ENCODE measurements at regions not wholly inside any gene's neighbourhood (a gene's known extent, or its start where the extent isn't known, plus 50 kb on each side); places are given as distances from the start of the nearest gene placed in this dataset.
A peak's percentile ranks its signal among the peaks of the same experiment; 100 is the strongest.

DNA sequence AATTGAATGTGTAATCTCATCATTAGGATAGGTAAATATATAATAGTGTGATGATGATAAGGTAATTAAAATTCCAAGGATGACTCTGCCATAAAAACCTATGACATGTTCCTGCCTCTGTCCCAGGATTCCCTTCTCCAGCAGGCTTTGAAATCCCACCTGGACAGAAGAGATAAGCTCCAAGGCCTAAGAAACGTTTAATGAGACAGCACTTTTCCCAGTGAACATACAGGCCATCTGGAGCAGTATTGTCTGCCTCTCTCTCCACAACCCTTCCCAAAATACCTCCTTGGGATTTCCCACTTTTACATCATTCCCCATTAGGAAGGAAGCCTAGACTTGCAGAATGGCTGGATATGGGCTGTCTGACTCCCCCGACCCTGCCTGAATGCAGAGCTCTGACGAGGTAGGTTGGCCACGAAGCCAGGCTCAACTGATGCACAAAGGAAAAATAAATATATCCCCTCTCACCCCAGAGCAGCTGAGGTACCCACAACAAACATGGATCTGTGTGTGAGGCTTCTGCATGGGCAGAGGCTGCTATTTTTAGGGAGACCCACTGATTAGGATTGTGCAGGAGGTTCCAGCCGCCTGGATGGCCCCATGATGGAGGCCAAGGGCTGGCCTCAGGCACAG is 71.0 kb downstream of the TMPRSS5 start:
- DNase-seq, result no peak

- no peak for DNase-seq
Measured at GRCh38 chr11:113632981-113633380, 73.1 kb downstream of the TMPRSS5 start.

DNA sequence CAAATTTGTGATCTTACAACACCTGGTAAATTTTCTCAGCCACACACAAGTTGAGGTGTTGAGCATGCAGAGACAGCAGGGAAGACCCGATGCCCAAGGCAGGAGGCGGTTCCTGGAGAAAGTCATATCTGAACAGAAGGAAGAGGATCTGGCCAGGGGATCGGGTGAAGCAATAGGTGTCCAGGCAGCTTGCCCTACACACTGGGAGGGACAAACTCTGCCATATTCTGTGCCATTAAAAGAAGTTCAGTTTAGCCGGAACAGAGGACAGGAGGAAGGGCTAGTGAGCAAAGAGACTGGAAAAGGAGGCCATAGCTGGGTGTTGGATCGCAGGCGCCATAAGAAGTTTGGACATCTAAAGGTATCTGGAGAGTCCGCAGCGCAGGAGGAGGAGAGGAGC is 76.5 kb downstream of the TMPRSS5 start:
- no peak for DNase-seq

GRCh38 chr11:113628912-113629311 is 77.2 kb downstream of the TMPRSS5 start:
- DNase-seq, result no peak

GRCh38 chr11:113627946-113628345 is 78.2 kb downstream of the TMPRSS5 start:
- no peak for DNase-seq

DNA sequence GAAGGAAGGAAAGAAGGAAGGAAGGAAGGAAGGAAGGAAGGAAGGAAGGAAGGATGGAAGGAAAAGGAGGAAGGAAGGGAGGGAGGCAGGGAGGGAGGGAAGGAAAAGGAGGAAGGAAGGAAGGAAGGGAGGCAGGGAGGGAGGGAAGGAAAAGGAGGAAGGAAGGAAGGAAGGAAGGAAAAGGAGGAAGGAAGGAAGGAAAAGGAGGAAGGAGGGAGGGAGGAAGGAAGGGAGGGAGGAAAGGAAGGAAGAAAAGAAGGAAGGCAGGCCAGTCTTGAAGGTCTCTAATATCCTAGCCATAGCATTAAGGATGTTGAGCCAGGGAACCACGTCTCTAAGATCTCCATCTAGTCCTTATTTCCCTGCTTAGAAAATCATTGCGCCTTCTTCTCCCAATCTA is 78.8 kb downstream of the TMPRSS5 start:
- DNase-seq, result no peak

GRCh38 chr11:113626736-113627135 is 79.4 kb downstream of the TMPRSS5 start:
- DNase-seq, result no peak

DNA sequence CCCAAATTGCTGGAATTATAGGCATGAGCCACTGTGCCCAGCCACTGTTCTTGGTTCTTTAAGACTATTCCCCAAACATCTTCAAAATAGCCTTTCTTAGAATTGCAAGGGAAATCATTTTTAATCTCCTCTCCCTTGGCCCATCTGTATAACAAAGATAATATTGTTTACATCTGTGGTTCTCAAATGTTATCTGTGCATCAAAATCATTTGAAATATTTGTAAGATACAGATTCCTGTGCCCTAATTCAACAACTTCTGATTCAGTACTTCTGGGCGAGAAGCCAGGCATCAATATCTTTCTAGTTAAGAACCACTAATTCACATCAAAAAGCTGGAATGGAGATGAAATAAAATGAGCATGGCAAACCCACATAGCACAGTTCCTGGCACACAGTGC is 83.0 kb downstream of the TMPRSS5 start:
- no peak for DNase-seq

GRCh38 chr11:113618360-113618759 is 87.7 kb downstream of the TMPRSS5 start:
- no peak for DNase-seq

- DNase-seq, result no peak
Measured at GRCh38 chr11:113615773-113616172, 90.3 kb downstream of the TMPRSS5 start.

GRCh38 chr11:113615098-113615497 is 91.0 kb downstream of the TMPRSS5 start:
- DNase-seq, result no peak

DNA sequence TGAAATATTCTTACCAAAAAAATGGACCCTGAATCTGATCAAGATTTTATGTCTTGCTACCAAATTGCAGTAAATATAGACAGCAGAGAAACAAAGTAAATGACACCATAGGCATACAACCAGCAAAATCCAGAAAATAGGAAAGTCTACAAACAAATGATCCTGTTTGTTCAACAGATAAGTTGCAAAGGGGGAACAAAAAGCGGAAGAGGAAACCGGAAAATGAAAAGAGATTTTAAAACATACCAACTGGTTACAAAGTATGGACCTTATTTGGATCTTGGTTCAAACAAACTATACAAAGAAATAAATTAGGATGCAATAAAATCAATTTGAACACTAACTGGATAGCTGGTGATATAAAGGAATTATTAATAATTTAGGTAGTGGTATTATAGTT is 92.0 kb downstream of the TMPRSS5 start:
- no peak for DNase-seq

DNA sequence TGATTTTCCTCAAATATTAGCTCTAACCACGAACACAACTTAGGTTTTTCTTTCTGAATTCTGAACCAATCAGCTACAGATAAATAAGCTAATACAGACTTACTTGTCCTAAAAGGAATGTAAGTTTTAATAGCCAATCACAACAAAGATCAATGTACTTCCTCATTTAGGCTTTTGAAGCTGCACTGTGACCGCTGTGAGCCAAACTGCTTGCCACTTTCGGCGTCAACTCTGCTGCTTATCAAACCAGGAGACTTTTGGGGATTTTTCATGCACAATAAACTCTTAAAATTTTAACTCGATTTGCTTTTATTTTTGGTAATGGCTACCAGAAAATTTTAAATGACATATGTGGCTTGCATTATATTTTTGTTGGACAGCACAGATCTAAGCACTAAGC is 92.5 kb downstream of the TMPRSS5 start:
- no peak for DNase-seq

DNA sequence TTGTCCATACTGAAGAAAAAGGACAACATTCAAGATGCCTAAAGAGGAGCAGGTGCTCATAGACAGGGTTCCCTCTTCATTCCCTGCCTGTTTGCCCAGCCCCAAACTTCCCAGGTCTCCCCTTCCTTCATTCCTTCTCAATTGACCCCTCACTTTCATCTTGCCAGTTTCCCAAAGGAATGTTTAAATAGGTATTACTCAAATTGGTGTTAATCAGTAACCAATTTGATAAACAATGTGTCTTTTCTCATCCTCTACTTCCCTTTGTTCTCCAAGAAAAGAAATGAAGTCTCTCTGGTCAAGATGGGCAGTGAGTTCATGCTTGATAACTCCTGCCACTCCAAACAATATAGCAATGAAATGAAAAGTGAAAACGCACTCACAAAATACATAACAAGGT is 101.9 kb downstream of the TMPRSS5 start:
- no peak for DNase-seq

GRCh38 chr11:113603277-113604059 is 102.6 kb downstream of the TMPRSS5 start:
- no peak for DNase-seq

GRCh38 chr11:113602483-113602882 is 103.6 kb downstream of the TMPRSS5 start:
- DNase-seq, result no peak

DNA sequence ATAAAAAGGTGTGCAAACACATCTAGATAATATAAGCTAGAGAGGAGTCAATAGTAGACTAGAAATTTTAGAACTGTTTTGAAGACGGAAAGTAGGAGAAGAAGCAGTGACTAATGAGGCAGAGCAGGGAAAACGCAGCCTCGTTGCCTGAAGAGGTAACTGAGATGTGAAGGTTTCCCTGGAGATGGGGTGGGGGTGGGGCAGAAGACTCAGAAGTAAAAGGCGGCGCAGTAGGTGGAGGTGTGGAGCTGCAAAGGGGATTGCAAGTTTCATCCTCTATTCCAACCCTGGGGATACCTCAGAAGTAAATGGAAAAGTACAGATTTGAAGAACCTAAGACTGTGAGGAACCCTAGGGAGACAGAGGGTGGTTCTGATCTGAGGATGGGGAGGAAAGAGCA is 109.5 kb downstream of the TMPRSS5 start:
- no peak for DNase-seq

DNA sequence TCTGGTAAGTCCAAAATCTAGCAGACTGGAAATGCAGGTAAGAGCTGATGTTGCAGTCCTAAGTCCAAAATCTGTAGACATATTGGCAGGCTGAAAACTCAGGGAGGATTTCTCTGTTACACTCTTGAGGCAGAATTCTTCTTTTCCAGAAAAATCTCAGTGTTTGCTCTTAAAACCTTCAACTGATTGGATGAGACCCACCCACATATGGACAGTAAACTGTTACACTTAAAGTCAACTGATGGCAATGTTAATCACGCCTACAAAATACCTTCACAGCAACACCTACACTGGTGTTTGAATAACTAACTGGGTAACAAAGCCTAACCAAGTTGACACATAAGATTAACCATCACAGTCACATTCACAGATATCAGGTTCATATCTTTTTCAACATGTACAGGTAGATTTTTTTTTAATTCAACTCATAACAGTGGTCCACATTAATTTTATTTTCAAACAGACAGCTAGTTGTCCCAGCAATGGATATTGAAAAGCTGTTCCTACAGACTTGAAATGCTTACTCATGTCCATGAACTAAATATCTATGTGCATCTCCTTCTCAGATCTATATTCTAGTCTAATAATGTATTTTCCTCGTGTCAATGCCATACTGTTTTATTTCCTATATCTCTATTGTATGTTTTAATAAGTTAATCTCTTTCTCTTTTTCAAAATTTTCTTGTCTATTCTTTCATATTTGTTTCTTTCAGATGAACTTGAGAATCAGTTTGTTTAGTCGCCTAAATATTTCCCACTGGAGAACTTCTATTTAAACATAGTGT is 110.1 kb downstream of the TMPRSS5 start:
- DNase-seq, result no peak

DNA sequence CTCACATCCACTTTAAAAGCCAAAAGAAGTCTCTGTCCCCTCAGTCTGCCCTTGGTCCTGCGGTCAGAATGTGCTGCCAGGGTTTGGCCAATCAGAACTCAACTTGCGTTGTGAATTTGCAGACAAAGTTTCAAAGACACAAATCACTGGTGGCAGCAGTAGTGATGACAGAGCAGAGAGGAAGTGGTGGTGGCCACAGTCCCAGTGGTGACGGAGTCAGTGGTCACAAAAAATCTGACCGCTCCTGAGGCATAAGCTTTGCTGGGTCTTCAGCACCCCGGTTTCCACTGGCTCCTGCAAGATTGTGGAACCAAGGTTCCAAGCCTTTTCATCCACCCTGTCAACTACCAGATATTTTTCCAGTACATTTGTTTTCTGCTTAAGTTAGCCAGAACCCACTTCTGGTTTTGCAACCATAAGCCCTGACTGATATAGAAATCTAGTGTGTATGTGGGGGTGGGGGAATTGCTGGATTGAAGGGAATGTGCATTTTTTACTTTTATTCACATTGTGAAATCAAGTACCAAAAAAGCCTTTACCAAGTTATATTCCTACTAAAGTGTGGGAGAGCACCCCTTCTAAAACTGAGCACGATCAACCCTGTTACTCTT is 112.3 kb downstream of the TMPRSS5 start:
- DNase-seq, result peak; percentile 66

DNA sequence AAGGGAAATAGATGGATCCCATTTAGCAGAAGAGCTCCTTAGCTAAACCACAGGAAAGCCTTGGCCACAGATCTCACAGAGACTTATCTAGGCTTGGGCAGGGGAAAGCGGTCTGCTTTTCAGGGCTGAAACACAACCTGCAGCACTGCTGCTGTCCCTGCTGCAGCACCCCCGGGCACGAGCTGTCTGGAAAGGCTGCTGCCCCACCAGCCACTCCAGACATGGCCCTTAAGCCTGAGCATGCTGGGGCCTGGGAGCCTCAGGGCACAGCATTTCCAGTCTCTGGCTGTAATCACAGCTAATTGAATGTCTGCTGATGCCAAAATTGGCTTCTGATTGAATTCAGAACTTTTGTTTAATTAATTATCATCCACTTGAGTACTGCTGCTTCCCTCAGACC is 115.0 kb downstream of the TMPRSS5 start:
- no peak for DNase-seq

- DNase-seq, result peak; percentile 63
Measured at GRCh38 chr11:113587308-113587739, 112.1 kb upstream of the DRD2 start.

DNA sequence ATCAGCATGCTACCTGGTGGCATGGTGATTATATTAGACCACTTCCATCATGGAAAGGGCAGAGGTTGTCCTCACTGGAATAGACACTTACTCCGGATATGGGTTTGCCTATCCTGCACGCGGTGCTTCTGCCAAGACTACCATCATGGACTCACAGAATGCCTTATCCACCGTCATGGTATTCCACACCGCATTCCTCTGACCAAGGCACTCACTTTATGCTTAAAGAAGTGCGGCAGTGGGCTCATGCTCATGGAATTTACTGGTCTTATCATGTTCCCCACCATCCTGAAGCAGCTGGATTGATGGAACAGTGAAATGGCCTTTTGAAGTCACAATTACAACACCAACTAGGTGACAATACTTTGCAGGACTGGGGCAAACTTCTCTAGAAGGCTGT is 109.2 kb upstream of the DRD2 start:
- no peak for DNase-seq

- no peak for DNase-seq
Measured at GRCh38 chr11:113581713-113582112, 106.5 kb upstream of the DRD2 start.

All from activated CD8-positive, alpha-beta memory T cell treated with anti-CD3 and anti-CD28 coated beads, Interleukin-2, amount 50 U/mL, for 48 hours (primary cell).